Uterus (tissue), 3 donors: ENCODE measurements at regions not wholly inside any gene's neighbourhood (a gene's known extent, or its start where the extent isn't known, plus 50 kb on each side); places are given as distances from the start of the nearest gene placed in this dataset.

Experiments used
- DNase-seq, 2 donors: peaks; one replicate each; pipeline ENCODE4 v3.0.0-alpha.2; 2019 to 2020
- H3K27ac ChIP-seq, 2 donors: fragments of 200-600 bp; sonication (generic); 1 replicate in 1 of 2; 2 replicates in 1 of 2; pipeline ENCODE4 v1.5.1; 2016 to 2018
- H3K27me3 ChIP-seq, 2 donors: fragments of 200-600 bp; sonication (generic); one replicate each; pipeline ENCODE4 v1.5.1; 2018 to 2019; ENCODE audit warnings: control low read depth in 1 of 2
- H3K36me3 ChIP-seq, 2 donors: fragments of 200-600 bp; sonication (generic); one replicate each; pipeline ENCODE4 v1.5.1; 2019; ENCODE audit warnings: control low read depth in 1 of 2
- H3K4me1 ChIP-seq, 2 donors: fragments of 200-600 bp; sonication (generic); one replicate each; pipeline ENCODE4 v1.5.1; 2018 to 2019; ENCODE audit warnings: control low read depth in 1 of 2
- H3K4me3 ChIP-seq, 2 donors: fragments of 200-600 bp; sonication (generic); 1 replicate in 1 of 2; 2 replicates in 1 of 2; pipeline ENCODE4 v1.5.1; 2018 to 2019; ENCODE audit warnings: mild to moderate bottlenecking in 1 of 2
- H3K9me3 ChIP-seq, 2 donors: fragments of 200-600 bp; sonication (generic); one replicate each; pipeline ENCODE4 v1.5.1; 2019; ENCODE audit warnings: control low read depth in 1 of 2
- POLR2A ChIP-seq, 2 donors: fragments of 450-650 bp; IDR thresholded peaks; one replicate each; pipeline ENCODE4 v1.6.1; 2016; ENCODE audit warnings: antibody characterized with exemption in 2 of 2, mild to moderate bottlenecking in 1 of 2, moderate library complexity in 1 of 2
- intact Hi-C: fragments of 100-400 bp; cut with DNase I; formaldehyde crosslinking; loops from one replicate; pipeline ENCODE4 v1.15.1; 2023; ENCODE audit warnings: low total_unique reads
- TF ChIP-seq, protein P1 (sequence below), 4 experiments: fragments of 200-600 bp in 2 of 4; fragments of 450-650 bp in 2 of 4; sonication (generic) in 2 of 4; IDR thresholded peaks; one replicate each; pipeline ENCODE4 v1.5.1; 2016 to 2019; ENCODE audit warnings: antibody characterized with exemption in 4 of 4, mild to moderate bottlenecking in 2 of 4, moderate library complexity in 1 of 4
- donor health status: DM: yes; HTN: yes; CAD: no.

- H3K4me3 ChIP-seq, result no peak overlapping the region
- no peaks in the 10 kb centered on the region for H3K36me3 ChIP-seq
- no peaks in the 10 kb centered on the region for H3K27me3 ChIP-seq
- H3K27ac ChIP-seq, result no peak overlapping the region
- DNase-seq, result no peak
- intact Hi-C loops, result no loop called here
- no peaks in the 10 kb centered on the region for H3K4me1 ChIP-seq
- no peak for TF ChIP-seq POLR2A (IDR thresholded peaks at IDR 0.05)
- TF ChIP-seq, protein P1, sequence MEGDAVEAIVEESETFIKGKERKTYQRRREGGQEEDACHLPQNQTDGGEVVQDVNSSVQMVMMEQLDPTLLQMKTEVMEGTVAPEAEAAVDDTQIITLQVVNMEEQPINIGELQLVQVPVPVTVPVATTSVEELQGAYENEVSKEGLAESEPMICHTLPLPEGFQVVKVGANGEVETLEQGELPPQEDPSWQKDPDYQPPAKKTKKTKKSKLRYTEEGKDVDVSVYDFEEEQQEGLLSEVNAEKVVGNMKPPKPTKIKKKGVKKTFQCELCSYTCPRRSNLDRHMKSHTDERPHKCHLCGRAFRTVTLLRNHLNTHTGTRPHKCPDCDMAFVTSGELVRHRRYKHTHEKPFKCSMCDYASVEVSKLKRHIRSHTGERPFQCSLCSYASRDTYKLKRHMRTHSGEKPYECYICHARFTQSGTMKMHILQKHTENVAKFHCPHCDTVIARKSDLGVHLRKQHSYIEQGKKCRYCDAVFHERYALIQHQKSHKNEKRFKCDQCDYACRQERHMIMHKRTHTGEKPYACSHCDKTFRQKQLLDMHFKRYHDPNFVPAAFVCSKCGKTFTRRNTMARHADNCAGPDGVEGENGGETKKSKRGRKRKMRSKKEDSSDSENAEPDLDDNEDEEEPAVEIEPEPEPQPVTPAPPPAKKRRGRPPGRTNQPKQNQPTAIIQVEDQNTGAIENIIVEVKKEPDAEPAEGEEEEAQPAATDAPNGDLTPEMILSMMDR (IDR thresholded peaks at IDR 0.05), result no peak
- H3K9me3 ChIP-seq, result no peaks in the 10 kb centered on the region
These were observed 339.0 kb upstream of the KCNH7 start for GRCh38 chr2:163177592-163177991.

DNA sequence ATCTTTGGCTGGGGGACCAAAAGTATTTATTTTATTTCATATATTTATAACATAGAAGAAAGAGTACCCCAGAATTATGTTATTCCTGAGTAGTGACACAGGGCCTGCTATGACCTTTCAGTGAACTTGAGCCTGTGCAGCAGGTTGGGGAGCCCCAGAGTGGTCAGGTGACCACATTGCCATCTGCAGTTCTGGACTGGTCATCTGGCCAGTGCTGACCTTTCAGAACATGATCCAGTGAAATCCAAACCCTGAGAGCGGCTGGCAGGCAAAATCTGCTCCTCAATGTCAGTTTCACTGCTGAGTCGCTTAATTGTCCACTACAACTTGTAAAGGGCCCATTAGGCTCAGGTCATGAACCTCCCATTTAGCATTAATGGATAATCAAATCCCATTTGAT lies 336.7 kb upstream of the KCNH7 start:
- no peak overlapping the region for H3K27ac ChIP-seq
- H3K4me1 ChIP-seq, result no peaks in the 10 kb centered on the region
- H3K36me3 ChIP-seq, result no peaks in the 10 kb centered on the region
- no peak for DNase-seq
- intact Hi-C loops, result no loop called here
- H3K4me3 ChIP-seq, result no peak overlapping the region
- no peaks in the 10 kb centered on the region for H3K9me3 ChIP-seq
- H3K27me3 ChIP-seq, result no peaks in the 10 kb centered on the region
- TF ChIP-seq, protein P1 (IDR thresholded peaks at IDR 0.05), result no peak
- TF ChIP-seq POLR2A (IDR thresholded peaks at IDR 0.05), result no peak

GRCh38 chr2:163173591-163173990 lies 335.0 kb upstream of the KCNH7 start:
- no peaks in the 10 kb centered on the region for H3K4me1 ChIP-seq
- TF ChIP-seq, protein P1 (IDR thresholded peaks at IDR 0.05), result no peak
- TF ChIP-seq POLR2A (IDR thresholded peaks at IDR 0.05), result no peak
- intact Hi-C loops, result no loop called here
- H3K27me3 ChIP-seq, result no peaks in the 10 kb centered on the region
- H3K27ac ChIP-seq, result no peak overlapping the region
- no peaks in the 10 kb centered on the region for H3K9me3 ChIP-seq
- no peak overlapping the region for H3K4me3 ChIP-seq
- DNase-seq, result no peak
- no peaks in the 10 kb centered on the region for H3K36me3 ChIP-seq

- no peak for TF ChIP-seq POLR2A (IDR thresholded peaks at IDR 0.05)
- TF ChIP-seq, protein P1 (IDR thresholded peaks at IDR 0.05), result no peak
- Histone ChIP-seq H3K9me3 (no peaks in the 10 kb centered on the region), H3K4me3 (no peak overlapping the region), H3K27me3 (no peaks in the 10 kb centered on the region), H3K36me3 (no peaks in the 10 kb centered on the region), H3K27ac (no peak overlapping the region), H3K4me1 (no peaks in the 10 kb centered on the region)
- no peak for DNase-seq
- intact Hi-C loops, result no loop called here
These were observed 333.4 kb upstream of the KCNH7 start for GRCh38 chr2:163171786-163172530.

GRCh38 chr2:163157891-163158496 lies 319.4 kb upstream of the KCNH7 start:
- H3K4me3 ChIP-seq, result no peak overlapping the region
- no peak for TF ChIP-seq POLR2A (IDR thresholded peaks at IDR 0.05)
- TF ChIP-seq, protein P1 (IDR thresholded peaks at IDR 0.05), result no peak
- no peaks in the 10 kb centered on the region for H3K9me3 ChIP-seq
- no peaks in the 10 kb centered on the region for H3K4me1 ChIP-seq
- no peak overlapping the region for H3K27ac ChIP-seq
- intact Hi-C loops, result no loop called here
- H3K27me3 ChIP-seq, result no peaks in the 10 kb centered on the region
- H3K36me3 ChIP-seq, result no peaks in the 10 kb centered on the region
- no peak for DNase-seq
